Vagina (tissue), 2 donors: ENCODE measurements at regions not wholly inside any gene's neighbourhood (a gene's known extent, or its start where the extent isn't known, plus 50 kb on each side); places are given as distances from the start of the nearest gene placed in this dataset.

Source experiments
- POLR2AphosphoS5 ChIP-seq, 2 donors: sonication (generic); formaldehyde crosslinking; IDR thresholded peaks; one replicate each; pipeline ENCODE4 v1.9.0; 2017; ENCODE audit warnings: antibody characterized with exemption in 2 of 2, mild to moderate bottlenecking in 2 of 2, low read depth in 1 of 2; ENCODE audit not compliant: insufficient read depth in 1 of 2
- TF ChIP-seq, protein P1 (sequence below), 3 experiments: fragments of 450-650 bp in 2 of 3; fragments of 200-600 bp in 1 of 3; sonication (generic) in 1 of 3; IDR thresholded peaks; one replicate each; pipeline ENCODE4 v1.5.1; 2017 to 2019; ENCODE audit warnings: antibody characterized with exemption in 3 of 3, mild to moderate bottlenecking in 2 of 3, moderate library complexity in 2 of 3

DNA sequence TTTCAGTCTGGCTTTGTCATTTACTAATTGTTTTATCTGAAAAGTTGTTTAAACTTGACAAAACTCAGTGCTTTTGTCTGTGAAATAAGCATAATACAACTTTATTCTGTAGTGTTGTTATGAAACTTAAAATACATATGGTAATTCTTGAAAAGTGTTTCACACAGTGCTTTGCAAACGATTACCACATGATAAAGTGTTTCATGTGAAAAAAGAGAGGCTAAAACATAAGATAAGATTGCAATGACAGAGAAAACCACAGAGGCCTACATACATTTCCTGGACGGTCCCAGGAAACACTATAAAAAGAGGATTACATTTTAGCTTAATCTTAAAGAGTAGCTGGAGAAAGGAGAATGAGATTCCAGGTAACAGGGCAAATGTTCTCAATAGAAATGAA lies 1934.6 kb upstream of the LRRTM1 start:
- TF ChIP-seq, protein P1, sequence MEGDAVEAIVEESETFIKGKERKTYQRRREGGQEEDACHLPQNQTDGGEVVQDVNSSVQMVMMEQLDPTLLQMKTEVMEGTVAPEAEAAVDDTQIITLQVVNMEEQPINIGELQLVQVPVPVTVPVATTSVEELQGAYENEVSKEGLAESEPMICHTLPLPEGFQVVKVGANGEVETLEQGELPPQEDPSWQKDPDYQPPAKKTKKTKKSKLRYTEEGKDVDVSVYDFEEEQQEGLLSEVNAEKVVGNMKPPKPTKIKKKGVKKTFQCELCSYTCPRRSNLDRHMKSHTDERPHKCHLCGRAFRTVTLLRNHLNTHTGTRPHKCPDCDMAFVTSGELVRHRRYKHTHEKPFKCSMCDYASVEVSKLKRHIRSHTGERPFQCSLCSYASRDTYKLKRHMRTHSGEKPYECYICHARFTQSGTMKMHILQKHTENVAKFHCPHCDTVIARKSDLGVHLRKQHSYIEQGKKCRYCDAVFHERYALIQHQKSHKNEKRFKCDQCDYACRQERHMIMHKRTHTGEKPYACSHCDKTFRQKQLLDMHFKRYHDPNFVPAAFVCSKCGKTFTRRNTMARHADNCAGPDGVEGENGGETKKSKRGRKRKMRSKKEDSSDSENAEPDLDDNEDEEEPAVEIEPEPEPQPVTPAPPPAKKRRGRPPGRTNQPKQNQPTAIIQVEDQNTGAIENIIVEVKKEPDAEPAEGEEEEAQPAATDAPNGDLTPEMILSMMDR (IDR thresholded peaks at IDR 0.05) = no peak
- TF ChIP-seq POLR2AphosphoS5 (IDR thresholded peaks at IDR 0.05; ENCODE audit: insufficient read depth in 1 of 2, low read depth in 1 of 2) = no peak
